Tibial nerve (tissue), 4 donors: ENCODE measurements at regions not wholly inside any gene's neighbourhood (a gene's known extent, or its start where the extent isn't known, plus 50 kb on each side); places are given as distances from the start of the nearest gene placed in this dataset.

Experiments used
- DNase-seq, 2 donors: peaks; one replicate each; pipeline ENCODE4 v3.0.0-alpha.2; 2019; ENCODE audit warnings: low spot score in 2 of 2
- H3K27ac ChIP-seq, 4 donors: fragments of 200-600 bp; sonication (generic) in 3 of 4; one replicate each; pipeline ENCODE4 v1.5.1; 2017 to 2019; ENCODE audit warnings: mild to moderate bottlenecking in 1 of 4
- H3K27me3 ChIP-seq, 2 donors: fragments of 200-600 bp; sonication (generic) in 1 of 2; one replicate each; pipeline versions ENCODE4 v1.5.1 to v1.6.0; 2017 to 2019
- H3K36me3 ChIP-seq, 3 donors: fragments of 200-600 bp; sonication (generic); one replicate each; pipeline ENCODE4 v1.5.1; 2018 to 2019
- H3K4me1 ChIP-seq, 4 donors: fragments of 200-600 bp; sonication (generic) in 3 of 4; one replicate each; pipeline ENCODE4 v1.5.1; 2017 to 2019
- H3K4me3 ChIP-seq, 4 donors: fragments of 200-600 bp; sonication (generic) in 3 of 4; one replicate each; pipeline ENCODE4 v1.5.1; 2017 to 2019; ENCODE audit warnings: mild to moderate bottlenecking in 1 of 4, moderate library complexity in 1 of 4
- H3K9me3 ChIP-seq, 4 donors: fragments of 200-600 bp; sonication (generic) in 3 of 4; one replicate each; pipeline ENCODE4 v1.5.1; 2017 to 2019
- CTCF ChIP-seq, 5 experiments: fragments of 200-600 bp in 3 of 5; fragments of 450-650 bp in 2 of 5; sonication (generic) in 3 of 5; IDR thresholded peaks; one replicate each; pipeline ENCODE4 v1.5.1; 2016 to 2019; ENCODE audit warnings: antibody characterized with exemption in 5 of 5, mild to moderate bottlenecking in 3 of 5, moderate library complexity in 2 of 5
- EP300 ChIP-seq, 2 donors: sonication (generic); formaldehyde crosslinking; IDR thresholded peaks; one replicate each; pipeline ENCODE4 v1.6.1; 2017; ENCODE audit warnings: antibody characterized with exemption in 2 of 2, mild to moderate bottlenecking in 1 of 2
- POLR2A ChIP-seq, 2 donors: fragments of 450-650 bp; IDR thresholded peaks; one replicate each; pipeline ENCODE4 v1.6.1; 2017; ENCODE audit warnings: antibody characterized with exemption in 2 of 2, mild to moderate bottlenecking in 2 of 2, moderate library complexity in 2 of 2
- WGBS, 2 donors: methylation state at CpG; one replicate each; pipeline ENCODE4 v1.1.5; 2018; 5-methylcytosine and 5-hydroxymethylcytosine counted together

- Histone ChIP-seq H3K4me1 (no peaks in the 10 kb centered on the region), H3K9me3 (no peaks in the 10 kb centered on the region), H3K27me3 (no peaks in the 10 kb centered on the region), H3K4me3 (no peak overlapping the region), H3K27ac (no peak overlapping the region), H3K36me3 (no peaks in the 10 kb centered on the region)
- no peak for TF ChIP-seq POLR2A (IDR thresholded peaks at IDR 0.05)
- no peak for TF ChIP-seq EP300 (IDR thresholded peaks at IDR 0.05)
- TF ChIP-seq CTCF (IDR thresholded peaks at IDR 0.05), result no peak
- no peak for DNase-seq
These were observed 426.2 kb downstream of the HTR1A start for GRCh38 chr5:63535840-63536602.

- no peaks in the 10 kb centered on the region for H3K36me3 ChIP-seq
- no peak for DNase-seq
- H3K4me1 ChIP-seq, result no peaks in the 10 kb centered on the region
- TF ChIP-seq CTCF (IDR thresholded peaks at IDR 0.05), result no peak
- TF ChIP-seq EP300 (IDR thresholded peaks at IDR 0.05), result no peak
- no peak for TF ChIP-seq POLR2A (IDR thresholded peaks at IDR 0.05)
- H3K27ac ChIP-seq, result no peak overlapping the region
- no peaks in the 10 kb centered on the region for H3K27me3 ChIP-seq
- no peak overlapping the region for H3K4me3 ChIP-seq
- H3K9me3 ChIP-seq, result no peaks in the 10 kb centered on the region
- 59 to 61% methylated on average over 1 of the region's 1 CpG for WGBS, 2 donors
These were observed 438.0 kb downstream of the HTR1A start for GRCh38 chr5:63524281-63524680.

GRCh38 chr5:63516006-63516405 lies 446.2 kb downstream of the HTR1A start:
- H3K9me3 ChIP-seq, result no peaks in the 10 kb centered on the region
- no peaks in the 10 kb centered on the region for H3K36me3 ChIP-seq
- H3K4me1 ChIP-seq, result no peaks in the 10 kb centered on the region
- DNase-seq, result no peak
- H3K4me3 ChIP-seq, result no peak overlapping the region
- no peaks in the 10 kb centered on the region for H3K27me3 ChIP-seq
- TF ChIP-seq CTCF (IDR thresholded peaks at IDR 0.05) (no peak), POLR2A (IDR thresholded peaks at IDR 0.05) (no peak), EP300 (IDR thresholded peaks at IDR 0.05) (no peak)
- no peak overlapping the region for H3K27ac ChIP-seq

GRCh38 chr5:63500242-63500641 lies 462.0 kb downstream of the HTR1A start:
- no peak overlapping the region for H3K4me3 ChIP-seq
- no peaks in the 10 kb centered on the region for H3K4me1 ChIP-seq
- H3K27ac ChIP-seq, result no peak overlapping the region
- H3K27me3 ChIP-seq, result no peaks in the 10 kb centered on the region
- H3K9me3 ChIP-seq, result no peaks in the 10 kb centered on the region
- TF ChIP-seq CTCF (IDR thresholded peaks at IDR 0.05), result no peak
- TF ChIP-seq POLR2A (IDR thresholded peaks at IDR 0.05), result no peak
- no peak for TF ChIP-seq EP300 (IDR thresholded peaks at IDR 0.05)
- no peaks in the 10 kb centered on the region for H3K36me3 ChIP-seq
- DNase-seq, result no peak
- WGBS, 2 donors, result 71 to 80% methylated on average over 3 of the region's 3 CpGs

GRCh38 chr5:63495225-63495624 lies 467.0 kb downstream of the HTR1A start:
- TF ChIP-seq EP300 (IDR thresholded peaks at IDR 0.05) (no peak), CTCF (IDR thresholded peaks at IDR 0.05) (no peak)
- Histone ChIP-seq H3K27me3 (no peaks in the 10 kb centered on the region), H3K27ac (no peak overlapping the region), H3K36me3 (no peaks in the 10 kb centered on the region), H3K9me3 (no peaks in the 10 kb centered on the region), H3K4me1 (no peaks in the 10 kb centered on the region), H3K4me3 (no peak overlapping the region)
- no peak for DNase-seq
